GM20000 (cell line): ENCODE measurements at regions not wholly inside any gene's neighbourhood (a gene's known extent, or its start where the extent isn't known, plus 50 kb on each side); places are given as distances from the start of the nearest gene placed in this dataset.

Source experiments
- DNase-seq: peaks from one replicate; pipeline ENCODE4 v3.0.0; 2012; ENCODE audit warnings: low spot score
- TF ChIP-seq, protein P1 (sequence below): IDR thresholded peaks from 2 replicates; pipeline ENCODE4 v1.5.1; 2012; ENCODE audit warnings: mild to moderate bottlenecking, control low read depth; ENCODE audit errors: extremely low read depth, missing control alignments

GRCh38 chr7:51965454-51965853 is 648.8 kb upstream of the COBL start:
- no peak for DNase-seq
- TF ChIP-seq, protein P1, sequence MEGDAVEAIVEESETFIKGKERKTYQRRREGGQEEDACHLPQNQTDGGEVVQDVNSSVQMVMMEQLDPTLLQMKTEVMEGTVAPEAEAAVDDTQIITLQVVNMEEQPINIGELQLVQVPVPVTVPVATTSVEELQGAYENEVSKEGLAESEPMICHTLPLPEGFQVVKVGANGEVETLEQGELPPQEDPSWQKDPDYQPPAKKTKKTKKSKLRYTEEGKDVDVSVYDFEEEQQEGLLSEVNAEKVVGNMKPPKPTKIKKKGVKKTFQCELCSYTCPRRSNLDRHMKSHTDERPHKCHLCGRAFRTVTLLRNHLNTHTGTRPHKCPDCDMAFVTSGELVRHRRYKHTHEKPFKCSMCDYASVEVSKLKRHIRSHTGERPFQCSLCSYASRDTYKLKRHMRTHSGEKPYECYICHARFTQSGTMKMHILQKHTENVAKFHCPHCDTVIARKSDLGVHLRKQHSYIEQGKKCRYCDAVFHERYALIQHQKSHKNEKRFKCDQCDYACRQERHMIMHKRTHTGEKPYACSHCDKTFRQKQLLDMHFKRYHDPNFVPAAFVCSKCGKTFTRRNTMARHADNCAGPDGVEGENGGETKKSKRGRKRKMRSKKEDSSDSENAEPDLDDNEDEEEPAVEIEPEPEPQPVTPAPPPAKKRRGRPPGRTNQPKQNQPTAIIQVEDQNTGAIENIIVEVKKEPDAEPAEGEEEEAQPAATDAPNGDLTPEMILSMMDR, result no peak

- DNase-seq, result no peak
- TF ChIP-seq, protein P1, result no peak
These were observed 645.2 kb upstream of the COBL start for GRCh38 chr7:51961804-51962203.

- no peak for DNase-seq
- TF ChIP-seq, protein P1, result no peak
These were observed 634.2 kb upstream of the COBL start for GRCh38 chr7:51950813-51951212.

DNA sequence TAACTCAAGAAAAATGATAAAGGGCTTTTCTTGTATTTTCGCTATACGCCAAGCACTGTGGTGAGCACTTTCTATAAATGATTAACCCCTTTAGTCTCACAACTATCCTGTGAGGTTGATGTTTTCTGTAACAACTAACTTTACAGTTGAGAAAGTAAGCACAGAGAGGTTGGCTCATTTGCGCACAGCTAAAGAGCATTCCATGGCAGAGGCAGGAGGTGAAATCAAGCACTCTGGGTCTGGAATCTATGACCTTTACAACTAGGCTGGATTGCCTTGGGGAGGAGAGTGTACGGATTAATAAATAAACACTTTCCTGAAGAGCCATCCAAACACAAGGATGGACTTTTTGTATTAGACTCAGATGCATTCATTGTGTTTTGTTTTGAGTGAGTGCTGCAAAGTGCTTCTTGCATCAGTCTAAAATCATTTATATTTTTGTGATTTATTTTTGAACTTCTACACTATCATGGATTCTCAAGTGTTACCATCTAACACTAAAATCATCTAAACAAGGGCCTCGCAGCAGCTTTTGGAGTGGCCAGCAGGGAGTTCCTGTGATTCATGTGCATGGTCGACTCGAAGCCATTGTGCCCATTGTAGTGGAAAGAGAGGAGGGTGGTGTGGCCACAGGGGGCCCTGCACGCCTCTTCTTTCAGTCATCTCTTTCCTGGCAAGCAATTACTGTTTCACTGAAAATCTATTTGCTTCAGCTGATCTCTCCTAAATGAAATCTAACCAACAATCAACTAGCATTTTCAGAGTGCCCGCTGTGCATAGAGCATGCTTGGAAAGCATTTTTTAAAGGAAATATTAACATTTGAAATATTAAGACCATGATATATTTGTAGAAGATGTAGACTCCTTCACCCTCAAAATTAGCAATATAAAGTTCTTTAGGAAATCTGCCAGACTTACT is 633.4 kb upstream of the COBL start:
- TF ChIP-seq, protein P1, result no peak
- DNase-seq, result no peak

GRCh38 chr7:51930834-51931233 is 614.2 kb upstream of the COBL start:
- TF ChIP-seq, protein P1, result no peak

GRCh38 chr7:51929818-51930217 is 613.2 kb upstream of the COBL start:
- DNase-seq, result no peak
- TF ChIP-seq, protein P1, result no peak

More at GRCh38 chr7:51930834-51931233, 614.2 kb upstream of the COBL start:
- DNase-seq, result no peak

DNA sequence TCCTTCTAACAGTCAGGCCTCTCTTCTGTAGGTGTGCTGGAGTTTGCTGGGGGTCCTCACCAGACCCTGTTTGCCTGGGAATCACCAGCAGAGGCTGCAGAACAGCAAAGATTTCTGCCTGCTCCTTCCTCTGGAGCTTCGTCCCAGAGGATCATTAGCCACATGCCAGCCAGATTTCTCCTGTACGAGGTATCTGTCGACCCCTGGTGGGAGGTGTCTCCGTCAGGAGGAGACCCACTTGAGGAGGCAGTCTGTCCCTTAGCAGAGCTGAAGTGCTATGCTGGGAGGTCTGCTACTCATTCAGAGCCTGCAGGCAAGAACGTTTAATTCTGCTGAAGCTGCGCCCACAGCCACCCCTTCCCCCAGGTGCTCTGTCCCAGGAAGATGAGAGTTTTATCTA is 611.1 kb upstream of the COBL start:
- no peak for DNase-seq
- TF ChIP-seq, protein P1, result no peak
